ENCODE measurements at regions not wholly inside any gene's neighbourhood (a gene's known extent, or its start where the extent isn't known, plus 50 kb on each side); places are given as distances from the start of the nearest gene placed in this dataset.
"Not testable (repeated sequence)": the region's sequence is repeated elsewhere in the genome, so short reads cannot be mapped to it uniquely, and the experiment has no call there.

- TF ChIP-seq EZH2 (IDR thresholded peaks at IDR 0.05; ENCODE audit: insufficient read depth, poor library complexity, severe bottlenecking); EZH2phosphoT487 (IDR thresholded peaks at IDR 0.05; ENCODE audit: insufficient read depth, low read depth): not testable (repeated sequence)
Measured at GRCh38 chr4:3948210-3948609, 182.0 kb downstream of the ADRA2C start.

All from GM23248 (cell line).